ENCODE measurements at regions not wholly inside any gene's neighbourhood (a gene's known extent, or its start where the extent isn't known, plus 50 kb on each side); places are given as distances from the start of the nearest gene placed in this dataset.

DNA sequence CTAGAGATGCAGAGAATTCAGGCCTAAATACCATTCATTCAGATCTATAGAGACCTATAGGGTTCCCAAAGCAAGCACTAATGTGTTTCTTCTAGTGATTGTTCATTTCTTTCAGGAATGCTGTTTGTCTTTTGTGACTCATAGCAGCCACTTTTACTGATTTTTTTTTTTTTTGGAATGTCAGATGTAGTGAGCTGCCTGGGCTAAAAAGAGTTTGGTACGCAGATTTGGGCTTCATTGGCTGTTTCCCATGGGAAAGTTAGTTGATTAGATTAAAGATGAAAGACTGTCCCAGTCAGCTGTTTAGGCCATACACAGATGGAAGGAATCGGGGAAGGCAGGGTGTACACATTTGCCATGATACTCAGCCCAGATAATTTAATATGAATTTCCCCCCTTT, 87.6 kb downstream of the CDC42EP3 start:
- peaks cover 3 to 11% of the 10 kb centered on the region in 2 donors for H3K36me3 Mint-ChIP-seq (ENCODE audit: insufficient read depth in 2 of 2)
- H3K27ac Mint-ChIP-seq, result peak overlapping the region; percentile 59
- peaks cover 91% of the 10 kb centered on the region for H3K4me1 Mint-ChIP-seq (ENCODE audit: low read depth)
- peak overlapping the region; percentile 12 to 65 for H3K4me3 Mint-ChIP-seq
- DNase-seq (no peak), ATAC-seq (replicated peaks in 1 of 2) (no peak)
- H3K9me3 Mint-ChIP-seq, result peaks cover 3 to 7% of the 10 kb centered on the region in 2 donors
- no peaks in the 10 kb centered on the region for H3K27me3 Mint-ChIP-seq (ENCODE audit: low read depth)

DNA sequence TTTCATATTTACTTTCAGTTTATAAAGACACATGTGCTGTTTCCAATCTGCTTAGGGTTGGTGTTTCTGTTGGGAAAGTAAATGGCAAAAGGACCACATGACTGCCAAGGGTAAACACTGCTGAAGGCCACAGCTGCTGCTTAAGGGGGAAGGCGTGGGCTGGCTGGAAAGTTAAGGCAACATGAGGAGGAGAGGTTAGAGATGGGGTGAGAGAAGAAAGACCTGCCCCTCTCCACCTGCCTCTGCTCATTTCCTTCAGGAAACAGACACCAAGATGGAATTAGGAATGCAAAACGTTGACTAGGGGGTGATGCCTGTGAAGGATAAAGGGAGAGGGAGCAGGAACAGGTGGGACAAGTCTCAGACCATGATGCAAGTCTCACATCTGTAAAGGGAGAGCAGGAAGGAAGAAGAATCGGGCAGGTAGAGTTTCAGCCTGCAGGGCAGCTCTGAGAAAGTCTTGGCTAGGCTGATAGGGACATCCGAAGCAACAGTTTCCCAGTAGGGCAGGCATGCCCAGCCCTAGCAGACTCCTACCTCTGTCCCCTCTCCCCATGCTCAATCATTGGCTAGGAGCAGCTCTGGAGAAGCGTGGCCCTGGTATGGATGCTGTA, 86.0 kb downstream of the CDC42EP3 start:
- peaks cover 97% of the 10 kb centered on the region for H3K4me1 Mint-ChIP-seq (ENCODE audit: low read depth)
- H3K27ac Mint-ChIP-seq, result peak overlapping the region; percentile 74
- no peaks in the 10 kb centered on the region for H3K9me3 Mint-ChIP-seq
- H3K36me3 Mint-ChIP-seq (ENCODE audit: insufficient read depth in 2 of 2), result peaks cover 0 to under 1% of the 10 kb centered on the region in 2 donors
- ATAC-seq (replicated peaks in 1 of 2) (peak; percentile 0), DNase-seq (peak in 1 of 2 donors; percentile 25)
- peak overlapping the region; percentile 82 to 84 for H3K4me3 Mint-ChIP-seq
- no peaks in the 10 kb centered on the region for H3K27me3 Mint-ChIP-seq (ENCODE audit: low read depth)

DNA sequence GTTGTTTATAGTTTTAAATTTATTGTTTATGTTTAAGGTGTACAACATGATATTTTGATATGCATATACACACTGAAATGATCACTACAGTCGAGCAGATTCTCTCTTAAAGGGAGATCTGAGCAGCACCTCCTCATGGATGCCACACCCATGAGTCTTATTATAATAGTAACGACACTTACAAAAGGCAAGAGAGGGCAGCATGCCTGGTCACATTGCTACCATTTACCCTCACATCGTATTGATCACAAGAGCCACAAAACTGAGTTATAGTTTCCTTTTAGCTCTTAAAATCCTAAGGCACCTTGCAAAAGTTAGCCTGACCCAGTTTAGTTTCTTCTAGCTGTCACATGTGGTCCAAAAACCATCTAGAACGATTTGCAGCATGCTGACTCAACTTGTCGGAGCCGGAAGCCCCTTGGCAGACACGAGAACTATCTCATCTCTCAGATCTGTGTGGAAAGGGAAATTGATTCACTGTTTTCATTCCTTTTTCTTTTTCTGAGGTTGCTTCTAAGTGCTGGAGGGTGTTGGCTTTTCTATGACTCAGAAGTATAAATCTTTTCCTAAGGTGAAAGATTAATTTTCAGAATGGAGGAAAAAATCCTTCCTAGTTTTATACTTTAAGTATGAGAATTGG, 85.3 kb downstream of the CDC42EP3 start:
- Mint-ChIP-seq H3K9me3 (no peaks in the 10 kb centered on the region), H3K27me3 (ENCODE audit: low read depth) (no peaks in the 10 kb centered on the region), H3K4me3 (peak overlapping the region; percentile 82 to 84), H3K27ac (peak overlapping the region; percentile 88), H3K4me1 (ENCODE audit: low read depth) (peaks cover 97% of the 10 kb centered on the region), H3K36me3 (ENCODE audit: insufficient read depth in 2 of 2) (no peaks in the 10 kb centered on the region)
- ATAC-seq (replicated peaks in 1 of 2) (peak; percentile 86 to 89), DNase-seq (peak; percentile 74 to 84)

DNA sequence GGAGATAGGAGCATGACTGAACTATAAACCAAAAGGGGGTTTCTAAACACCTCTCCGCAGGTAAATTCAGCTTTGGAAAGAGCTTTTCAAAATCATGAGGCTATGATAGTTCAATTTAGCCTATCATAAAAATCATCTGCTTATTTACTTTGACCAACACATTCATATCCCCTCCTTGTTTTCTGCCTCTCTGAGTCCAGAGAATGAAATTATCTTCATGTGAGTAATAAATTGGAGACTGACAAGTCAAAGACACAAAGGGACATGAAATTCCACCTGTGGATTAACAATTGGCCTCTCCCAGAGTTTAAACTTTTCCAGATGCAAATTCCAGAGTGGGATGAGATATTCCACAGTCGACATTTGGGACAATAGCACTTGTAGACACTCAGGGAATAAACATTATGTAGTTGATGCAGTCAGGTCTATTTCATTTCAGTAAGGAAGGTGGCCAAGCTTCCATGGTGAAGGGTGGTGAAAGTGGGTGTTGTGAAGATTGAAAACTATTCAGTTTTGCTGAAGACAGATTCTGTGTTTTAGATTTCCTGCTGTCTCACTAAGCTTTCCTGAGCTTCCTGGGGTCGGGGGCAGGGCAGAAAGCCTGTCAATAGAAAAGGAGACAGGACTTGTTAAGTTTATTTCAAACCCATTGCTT, 84.7 kb downstream of the CDC42EP3 start:
- H3K27me3 Mint-ChIP-seq (ENCODE audit: low read depth), result no peaks in the 10 kb centered on the region
- no peak for ATAC-seq (replicated peaks in 1 of 2)
- peak overlapping the region; percentile 82 to 84 for H3K4me3 Mint-ChIP-seq
- peaks cover 91% of the 10 kb centered on the region for H3K4me1 Mint-ChIP-seq (ENCODE audit: low read depth)
- H3K9me3 Mint-ChIP-seq, result no peaks in the 10 kb centered on the region
- no peaks in the 10 kb centered on the region for H3K36me3 Mint-ChIP-seq (ENCODE audit: insufficient read depth in 2 of 2)
- H3K27ac Mint-ChIP-seq, result peak overlapping the region; percentile 88
- no peak for DNase-seq

DNA sequence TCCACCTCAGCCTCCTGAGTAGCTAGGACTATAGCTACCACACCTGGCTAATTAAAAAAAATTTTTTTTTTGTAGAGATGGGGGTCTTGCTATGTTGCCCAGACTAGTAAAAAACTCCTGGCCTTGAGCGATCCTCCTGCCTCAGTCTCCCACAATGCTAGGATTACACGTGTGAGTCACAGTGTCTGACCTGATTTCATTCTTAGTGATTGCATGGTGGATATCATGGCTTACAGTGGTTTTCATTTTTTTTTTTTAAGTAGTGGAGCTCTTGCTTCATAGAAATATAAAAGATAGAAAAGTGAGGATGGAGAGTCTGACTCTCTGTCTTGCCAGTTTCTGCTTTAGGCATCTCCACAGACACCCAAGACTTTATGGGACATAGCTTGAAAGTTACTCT, 83.6 kb downstream of the CDC42EP3 start:
- Mint-ChIP-seq H3K4me1 (ENCODE audit: low read depth) (peaks cover 82% of the 10 kb centered on the region), H3K4me3 (peak overlapping the region in 1 of 2 donors; percentile 15), H3K9me3 (no peaks in the 10 kb centered on the region), H3K27ac (peak overlapping the region; percentile 26), H3K36me3 (ENCODE audit: insufficient read depth in 2 of 2) (no peaks in the 10 kb centered on the region), H3K27me3 (ENCODE audit: low read depth) (no peaks in the 10 kb centered on the region)
- ATAC-seq (replicated peaks in 1 of 2), result peak in 1 of 2 donors; percentile 8
- no peak for DNase-seq

DNA sequence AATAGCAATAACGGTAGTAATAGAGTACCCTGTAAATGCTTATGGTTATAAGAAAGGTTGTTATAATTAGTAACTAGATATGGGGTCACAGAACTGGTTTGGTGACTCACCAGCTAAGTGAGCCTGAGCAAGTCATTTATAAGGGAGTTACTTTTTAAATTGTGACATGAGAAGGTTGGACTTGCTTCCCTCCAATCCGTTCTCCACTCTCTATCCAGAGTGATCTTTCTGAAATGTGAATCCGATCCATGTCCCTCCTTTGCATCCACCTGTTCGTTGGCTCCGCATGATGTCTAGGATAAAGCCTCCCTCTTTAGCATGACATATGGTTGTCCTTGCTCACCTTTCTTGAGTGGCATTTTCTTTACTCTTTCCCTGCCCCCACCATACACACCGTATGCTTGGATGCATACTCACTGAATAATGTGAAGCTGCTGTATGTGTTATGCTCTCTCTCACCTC, 83.1 kb downstream of the CDC42EP3 start:
- H3K9me3 Mint-ChIP-seq, result no peaks in the 10 kb centered on the region
- H3K4me3 Mint-ChIP-seq, result peak overlapping the region; percentile 1 to 50
- DNase-seq (no peak), ATAC-seq (replicated peaks in 1 of 2) (no peak)
- H3K27ac Mint-ChIP-seq, result peak overlapping the region; percentile 72
- no peaks in the 10 kb centered on the region for H3K36me3 Mint-ChIP-seq (ENCODE audit: insufficient read depth in 2 of 2)
- no peaks in the 10 kb centered on the region for H3K27me3 Mint-ChIP-seq (ENCODE audit: low read depth)
- peaks cover 77% of the 10 kb centered on the region for H3K4me1 Mint-ChIP-seq (ENCODE audit: low read depth)

DNA sequence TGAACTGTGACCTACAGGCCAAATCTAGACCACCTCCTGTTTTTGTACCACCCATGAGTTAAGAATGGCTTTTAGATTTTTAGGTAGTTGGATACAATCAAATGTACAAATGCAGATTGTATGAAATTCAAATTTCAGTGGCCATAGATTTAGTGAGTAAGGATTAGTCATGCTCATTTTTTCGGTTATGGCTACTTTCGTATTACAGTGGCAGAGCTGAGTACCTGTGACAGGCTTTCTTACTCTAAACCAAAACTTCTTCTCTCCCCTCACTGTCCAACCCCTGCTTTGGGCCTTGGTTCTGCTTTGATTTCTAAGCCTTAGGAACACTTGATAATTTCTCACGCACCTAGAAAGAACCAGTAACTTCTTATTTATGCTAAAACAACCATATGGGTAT, 82.1 kb downstream of the CDC42EP3 start:
- peak; percentile 55 to 59 for ATAC-seq (replicated peaks in 1 of 2)
- DNase-seq, result peak in 1 of 2 donors; percentile 32
- Mint-ChIP-seq H3K4me3 (peak overlapping the region; percentile 46 to 56), H3K4me1 (ENCODE audit: low read depth) (peaks cover 68% of the 10 kb centered on the region), H3K36me3 (ENCODE audit: insufficient read depth in 2 of 2) (peaks cover 3 to 4% of the 10 kb centered on the region in 2 donors), H3K27ac (peak overlapping the region; percentile 72), H3K27me3 (ENCODE audit: low read depth) (no peaks in the 10 kb centered on the region), H3K9me3 (peaks cover 2 to 3% of the 10 kb centered on the region in 2 donors)

DNA sequence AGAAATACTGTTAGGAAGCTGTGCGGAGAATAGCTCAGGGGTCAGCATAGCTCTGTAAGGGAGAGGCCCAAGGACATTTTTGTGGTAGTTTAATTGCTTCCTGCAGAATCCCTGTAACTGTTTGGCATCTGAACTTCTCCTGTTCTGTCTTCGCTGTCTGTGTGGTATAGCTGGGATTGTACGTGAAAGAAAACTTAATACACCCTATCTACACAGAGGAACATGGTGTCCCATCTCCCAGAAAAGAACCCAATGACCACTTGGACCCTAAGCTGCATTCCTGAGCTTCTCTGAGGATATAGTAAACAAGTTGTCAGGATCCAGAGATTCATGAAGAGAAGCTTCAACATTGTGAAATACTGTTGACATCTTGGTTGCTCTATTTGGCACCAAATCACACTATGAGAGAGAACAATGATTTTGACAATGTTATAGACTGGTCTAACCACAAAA, 81.3 kb downstream of the CDC42EP3 start:
- no peak overlapping the region for H3K27ac Mint-ChIP-seq
- peaks cover 2 to 5% of the 10 kb centered on the region in 2 donors for H3K9me3 Mint-ChIP-seq
- no peak for ATAC-seq (replicated peaks in 1 of 2)
- peaks cover 5 to 7% of the 10 kb centered on the region in 2 donors for H3K36me3 Mint-ChIP-seq (ENCODE audit: insufficient read depth in 2 of 2)
- H3K4me1 Mint-ChIP-seq (ENCODE audit: low read depth), result peaks cover 60% of the 10 kb centered on the region
- DNase-seq, result no peak
- H3K27me3 Mint-ChIP-seq (ENCODE audit: low read depth), result no peaks in the 10 kb centered on the region
- no peak overlapping the region for H3K4me3 Mint-ChIP-seq
